Vagina (tissue), 2 donors: ENCODE measurements at regions not wholly inside any gene's neighbourhood (a gene's known extent, or its start where the extent isn't known, plus 50 kb on each side); places are given as distances from the start of the nearest gene placed in this dataset.

Experiments
- POLR2AphosphoS5 ChIP-seq, 2 donors: sonication (generic); formaldehyde crosslinking; IDR thresholded peaks; one replicate each; pipeline ENCODE4 v1.9.0; 2017; ENCODE audit warnings: antibody characterized with exemption in 2 of 2, mild to moderate bottlenecking in 2 of 2, low read depth in 1 of 2; ENCODE audit not compliant: insufficient read depth in 1 of 2
- TF ChIP-seq, protein P1 (sequence below), 3 experiments: fragments of 450-650 bp in 2 of 3; fragments of 200-600 bp in 1 of 3; sonication (generic) in 1 of 3; IDR thresholded peaks; one replicate each; pipeline ENCODE4 v1.5.1; 2017 to 2019; ENCODE audit warnings: antibody characterized with exemption in 3 of 3, mild to moderate bottlenecking in 2 of 3, moderate library complexity in 2 of 3

DNA sequence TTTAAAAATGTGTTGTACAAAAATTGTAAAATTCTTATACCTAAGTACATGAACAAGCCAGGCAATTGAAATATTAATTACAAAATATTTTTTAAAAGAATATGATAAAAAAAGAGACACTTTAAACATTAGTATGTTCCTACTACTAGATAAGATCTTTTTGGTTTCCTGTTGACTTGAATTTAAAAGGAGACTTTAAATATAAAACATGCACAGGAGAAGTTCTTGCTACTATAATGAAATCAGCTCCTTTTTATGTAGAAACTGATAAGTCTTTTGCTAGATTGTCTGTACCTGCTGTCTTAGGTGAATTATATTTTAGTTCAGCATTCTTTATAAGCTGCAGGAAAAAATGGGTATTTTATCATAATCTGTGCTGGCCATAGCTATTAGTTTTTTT lies 140.2 kb downstream of the TNFSF13B start:
- TF ChIP-seq, protein P1, sequence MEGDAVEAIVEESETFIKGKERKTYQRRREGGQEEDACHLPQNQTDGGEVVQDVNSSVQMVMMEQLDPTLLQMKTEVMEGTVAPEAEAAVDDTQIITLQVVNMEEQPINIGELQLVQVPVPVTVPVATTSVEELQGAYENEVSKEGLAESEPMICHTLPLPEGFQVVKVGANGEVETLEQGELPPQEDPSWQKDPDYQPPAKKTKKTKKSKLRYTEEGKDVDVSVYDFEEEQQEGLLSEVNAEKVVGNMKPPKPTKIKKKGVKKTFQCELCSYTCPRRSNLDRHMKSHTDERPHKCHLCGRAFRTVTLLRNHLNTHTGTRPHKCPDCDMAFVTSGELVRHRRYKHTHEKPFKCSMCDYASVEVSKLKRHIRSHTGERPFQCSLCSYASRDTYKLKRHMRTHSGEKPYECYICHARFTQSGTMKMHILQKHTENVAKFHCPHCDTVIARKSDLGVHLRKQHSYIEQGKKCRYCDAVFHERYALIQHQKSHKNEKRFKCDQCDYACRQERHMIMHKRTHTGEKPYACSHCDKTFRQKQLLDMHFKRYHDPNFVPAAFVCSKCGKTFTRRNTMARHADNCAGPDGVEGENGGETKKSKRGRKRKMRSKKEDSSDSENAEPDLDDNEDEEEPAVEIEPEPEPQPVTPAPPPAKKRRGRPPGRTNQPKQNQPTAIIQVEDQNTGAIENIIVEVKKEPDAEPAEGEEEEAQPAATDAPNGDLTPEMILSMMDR (IDR thresholded peaks at IDR 0.05), result no peak
- no peak for TF ChIP-seq POLR2AphosphoS5 (IDR thresholded peaks at IDR 0.05; ENCODE audit: insufficient read depth in 1 of 2, low read depth in 1 of 2)
